ENCODE measurements at regions not wholly inside any gene's neighbourhood (a gene's known extent, or its start where the extent isn't known, plus 50 kb on each side); places are given as distances from the start of the nearest gene placed in this dataset.

- no peak for DNase-seq
Observed at GRCh38 chr14:42683707-42684106, 1077.0 kb downstream of the LRFN5 start.

- DNase-seq: no peak
Observed at GRCh38 chr14:42676636-42677035, 1070.0 kb downstream of the LRFN5 start.

GRCh38 chr14:42673963-42674362 is 1067.3 kb downstream of the LRFN5 start:
- DNase-seq: no peak

GRCh38 chr14:42671636-42672035 is 1065.0 kb downstream of the LRFN5 start:
- no peak for DNase-seq

- no peak for DNase-seq
Observed at GRCh38 chr14:42665083-42665482, 1058.4 kb downstream of the LRFN5 start.

GRCh38 chr14:42664190-42664589 is 1057.5 kb downstream of the LRFN5 start:
- no peak for DNase-seq

GRCh38 chr14:42654707-42655106 is 1048.0 kb downstream of the LRFN5 start:
- no peak for DNase-seq

- DNase-seq: no peak
Observed at GRCh38 chr14:42642787-42643186, 1036.1 kb downstream of the LRFN5 start.

- no peak for DNase-seq
Observed at GRCh38 chr14:42633504-42634095, 1026.9 kb downstream of the LRFN5 start.

GRCh38 chr14:42629553-42629952 is 1022.9 kb downstream of the LRFN5 start:
- no peak for DNase-seq

GRCh38 chr14:42628602-42629001 is 1021.9 kb downstream of the LRFN5 start:
- no peak for DNase-seq

- DNase-seq: no peak
Observed at GRCh38 chr14:42626986-42627385, 1020.3 kb downstream of the LRFN5 start.

- DNase-seq: no peak
Observed at GRCh38 chr14:42624980-42625761, 1018.5 kb downstream of the LRFN5 start.

GRCh38 chr14:42617005-42617404 is 1010.3 kb downstream of the LRFN5 start:
- DNase-seq: no peak

- DNase-seq: no peak
Observed at GRCh38 chr14:42606839-42607238, 1000.2 kb downstream of the LRFN5 start.

GRCh38 chr14:42602336-42602845 is 995.7 kb downstream of the LRFN5 start:
- DNase-seq: no peak

- no peak for DNase-seq
Observed at GRCh38 chr14:42572032-42572431, 965.4 kb downstream of the LRFN5 start.

- DNase-seq: no peak
Observed at GRCh38 chr14:42569227-42569626, 962.6 kb downstream of the LRFN5 start.

GRCh38 chr14:42565556-42565955 is 958.9 kb downstream of the LRFN5 start:
- DNase-seq: no peak

GRCh38 chr14:42563313-42563712 is 956.6 kb downstream of the LRFN5 start:
- DNase-seq: no peak

- no peak for DNase-seq
Observed at GRCh38 chr14:42556551-42556950, 949.9 kb downstream of the LRFN5 start.

- DNase-seq: no peak
Observed at GRCh38 chr14:42555365-42555764, 948.7 kb downstream of the LRFN5 start.

- DNase-seq: no peak
Observed at GRCh38 chr14:42554091-42554490, 947.4 kb downstream of the LRFN5 start.

- no peak for DNase-seq
Observed at GRCh38 chr14:42550310-42550709, 943.6 kb downstream of the LRFN5 start.

- no peak for DNase-seq
Observed at GRCh38 chr14:42548349-42548748, 941.7 kb downstream of the LRFN5 start.
